GM12878 (cell line): ENCODE measurements at regions not wholly inside any gene's neighbourhood (a gene's known extent, or its start where the extent isn't known, plus 50 kb on each side); places are given as distances from the start of the nearest gene placed in this dataset.

ENCODE experiments used
- BACH1 ChIP-seq: fragments of 450-650 bp; IDR thresholded peaks from 2 replicates; pipeline ENCODE4 v1.6.1; 2017; ENCODE audit warnings: mild to moderate bottlenecking, borderline replicate concordance
- CBFB ChIP-seq: IDR thresholded peaks from 2 replicates; pipeline ENCODE4 v1.6.1; 2016; ENCODE audit warnings: antibody characterized with exemption, low read depth
- CBX3 ChIP-seq: fragments of 200-600 bp; sonication (generic); IDR thresholded peaks from 2 replicates; pipeline ENCODE4 v1.6.1; 2016; ENCODE audit warnings: low read depth, borderline replicate concordance
- ELK1 ChIP-seq: IDR thresholded peaks from 2 replicates; pipeline ENCODE4 v1.6.1; 2012; ENCODE audit warnings: low read depth, low read length, improper control_type of control experiment
- ESRRA ChIP-seq: IDR thresholded peaks from 2 replicates; pipeline ENCODE4 v1.6.1; 2012; ENCODE audit warnings: mild to moderate bottlenecking, low read length, improper control_type of control experiment
- FOXK2 ChIP-seq: fragments of 450-650 bp; IDR thresholded peaks from 2 replicates; pipeline ENCODE4 v1.6.1; 2017; ENCODE audit warnings: mild to moderate bottlenecking, moderate library complexity
- IKZF1 ChIP-seq: fragments of 450-650 bp; conservative IDR thresholded peaks from 2 replicates; pipeline ENCODE4 v1.6.1; 2017; ENCODE audit warnings: antibody characterized with exemption, mild to moderate bottlenecking
- JUND ChIP-seq: IDR thresholded peaks from 2 replicates; pipeline ENCODE4 v1.6.1; 2012; ENCODE audit warnings: low read depth, mild to moderate bottlenecking, low read length, improper control_type of control experiment, moderate library complexity
- KDM1A ChIP-seq: fragments of 200-600 bp; sonication (generic); IDR thresholded peaks from 2 replicates; pipeline ENCODE4 v1.6.1; 2016; ENCODE audit warnings: borderline replicate concordance
- MXI1 ChIP-seq: fragments of 150-350 bp; IDR thresholded peaks from 2 replicates; pipeline ENCODE4 v1.6.1; 2011; ENCODE audit warnings: low read depth, mild to moderate bottlenecking, inconsistent platforms, low read length, improper control_type of control experiment
- MYC ChIP-seq: IDR thresholded peaks from 2 replicates; pipeline ENCODE4 v1.6.1; 2011; ENCODE audit warnings: mild to moderate bottlenecking, low read length, moderate library complexity, inconsistent platforms; ENCODE audit not compliant: insufficient read depth, insufficient replicate concordance, insufficient read length, severe bottlenecking
- NRF1 ChIP-seq: conservative IDR thresholded peaks from 2 replicates; pipeline ENCODE4 v1.6.1; 2011; ENCODE audit warnings: mild to moderate bottlenecking, low read depth, low read length, improper control_type of control experiment
- RCOR1 ChIP-seq: conservative IDR thresholded peaks from 2 replicates; pipeline ENCODE4 v1.6.1; 2012; ENCODE audit warnings: low read depth, low read length, improper control_type of control experiment
- REST ChIP-seq: IDR thresholded peaks from 2 replicates; pipeline ENCODE4 v1.6.1; 2012; ENCODE audit warnings: mild to moderate bottlenecking, low read depth, low read length
- RFX5 ChIP-seq: IDR thresholded peaks from 2 replicates; pipeline ENCODE4 v1.6.1; 2011; ENCODE audit warnings: low read depth, low read length, improper control_type of control experiment
- RUNX3 ChIP-seq: IDR thresholded peaks from 2 replicates; pipeline ENCODE4 v1.6.1; 2012; ENCODE audit warnings: low read length, inconsistent platforms
- SMAD1 ChIP-seq: fragments of 450-650 bp; IDR thresholded peaks from 2 replicates; pipeline ENCODE4 v1.6.1; 2018; ENCODE audit warnings: mild to moderate bottlenecking, low read depth; ENCODE audit not compliant: partially characterized antibody
- SREBF1 ChIP-seq: IDR thresholded peaks from 2 replicates; pipeline ENCODE4 v1.6.1; 2012; ENCODE audit warnings: mild to moderate bottlenecking, low read length
- STAT3 ChIP-seq: IDR thresholded peaks from 2 replicates; pipeline ENCODE4 v1.6.1; 2011; ENCODE audit warnings: low read depth, low read length, improper control_type of control experiment
- SUZ12 ChIP-seq: fragments of 200-600 bp; sonication (generic); IDR thresholded peaks from one replicate; pipeline ENCODE4 v1.6.1; 2018; ENCODE audit warnings: antibody characterized with exemption, mild to moderate bottlenecking; ENCODE audit not compliant: unreplicated experiment
- USF2 ChIP-seq: IDR thresholded peaks from 2 replicates; pipeline ENCODE4 v1.6.1; 2011; ENCODE audit warnings: low read depth, low read length, improper control_type of control experiment, borderline replicate concordance
- YY1 ChIP-seq: IDR thresholded peaks from 2 replicates; pipeline ENCODE4 v1.6.1; 2011; ENCODE audit warnings: low read depth, mild to moderate bottlenecking, low read length
- ZNF24 ChIP-seq: fragments of 450-650 bp; IDR thresholded peaks from 2 replicates; pipeline ENCODE4 v1.6.1; 2017; ENCODE audit warnings: antibody characterized with exemption, mild to moderate bottlenecking
- ZNF622 ChIP-seq: fragments of 450-650 bp; IDR thresholded peaks from 2 replicates; pipeline ENCODE4 v1.6.1; 2017; ENCODE audit warnings: mild to moderate bottlenecking, inconsistent platforms
- ZSCAN29 ChIP-seq: fragments of 450-650 bp; IDR thresholded peaks from 2 replicates; pipeline ENCODE4 v1.6.1; 2017; ENCODE audit warnings: mild to moderate bottlenecking, moderate library complexity
- TF ChIP-seq, protein P1 (sequence below): IDR thresholded peaks from 2 replicates; pipeline ENCODE4 v1.6.1; 2012; ENCODE audit warnings: low read depth, low read length, improper control_type of control experiment
- TF ChIP-seq, protein P2 (sequence below): IDR thresholded peaks from 2 replicates; pipeline ENCODE4 v1.6.1; 2012; ENCODE audit warnings: low read length, inconsistent platforms

DNA sequence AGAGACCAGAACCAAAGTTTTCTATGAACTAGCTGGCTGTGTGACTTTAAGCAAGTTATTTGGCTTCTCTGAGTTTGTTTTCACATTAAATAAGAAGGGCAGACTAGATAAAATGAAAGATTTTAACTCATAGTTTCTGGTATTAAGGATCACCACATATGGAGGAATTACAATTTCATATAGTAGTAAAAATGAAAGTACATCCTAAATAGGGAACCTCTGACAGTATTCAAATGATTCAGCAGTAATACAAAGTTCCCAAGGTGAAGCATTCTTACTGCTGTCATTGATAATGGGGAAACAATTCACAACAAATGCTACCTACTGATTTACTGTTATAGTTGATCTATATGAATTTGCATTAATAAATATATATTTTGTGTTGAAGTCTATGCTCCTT is 170.3 kb upstream of the VRK2 start (continued):
- TF ChIP-seq USF2 (no peak), ZSCAN29 (no peak), ZNF24 (no peak), YY1 (no peak), JUND (no peak), NRF1 (no peak), ESRRA (no peak), ELK1 (no peak), CBFB (no peak), SUZ12 (no peak), BACH1 (no peak), RFX5 (no peak), CBX3 (no peak), SREBF1 (no peak), SMAD1 (no peak), STAT3 (no peak), ZNF622 (no peak), IKZF1 (peak; percentile 47), RUNX3 (peak; percentile 49; the same call in 1 of the 2 replicates), REST (no peak), MYC (no peak), KDM1A (no peak), MXI1 (no peak), RCOR1 (no peak), FOXK2 (no peak)
- TF ChIP-seq, protein P1, sequence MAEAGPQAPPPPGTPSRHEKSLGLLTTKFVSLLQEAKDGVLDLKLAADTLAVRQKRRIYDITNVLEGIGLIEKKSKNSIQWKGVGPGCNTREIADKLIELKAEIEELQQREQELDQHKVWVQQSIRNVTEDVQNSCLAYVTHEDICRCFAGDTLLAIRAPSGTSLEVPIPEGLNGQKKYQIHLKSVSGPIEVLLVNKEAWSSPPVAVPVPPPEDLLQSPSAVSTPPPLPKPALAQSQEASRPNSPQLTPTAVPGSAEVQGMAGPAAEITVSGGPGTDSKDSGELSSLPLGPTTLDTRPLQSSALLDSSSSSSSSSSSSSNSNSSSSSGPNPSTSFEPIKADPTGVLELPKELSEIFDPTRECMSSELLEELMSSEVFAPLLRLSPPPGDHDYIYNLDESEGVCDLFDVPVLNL = no peak
- TF ChIP-seq, protein P2, sequence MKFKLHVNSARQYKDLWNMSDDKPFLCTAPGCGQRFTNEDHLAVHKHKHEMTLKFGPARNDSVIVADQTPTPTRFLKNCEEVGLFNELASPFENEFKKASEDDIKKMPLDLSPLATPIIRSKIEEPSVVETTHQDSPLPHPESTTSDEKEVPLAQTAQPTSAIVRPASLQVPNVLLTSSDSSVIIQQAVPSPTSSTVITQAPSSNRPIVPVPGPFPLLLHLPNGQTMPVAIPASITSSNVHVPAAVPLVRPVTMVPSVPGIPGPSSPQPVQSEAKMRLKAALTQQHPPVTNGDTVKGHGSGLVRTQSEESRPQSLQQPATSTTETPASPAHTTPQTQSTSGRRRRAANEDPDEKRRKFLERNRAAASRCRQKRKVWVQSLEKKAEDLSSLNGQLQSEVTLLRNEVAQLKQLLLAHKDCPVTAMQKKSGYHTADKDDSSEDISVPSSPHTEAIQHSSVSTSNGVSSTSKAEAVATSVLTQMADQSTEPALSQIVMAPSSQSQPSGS = 0 out of 2 replicates have a peak, but pooled peaks have one; percentile 32
